AG09319 (cell line): ENCODE measurements at regions not wholly inside any gene's neighbourhood (a gene's known extent, or its start where the extent isn't known, plus 50 kb on each side); places are given as distances from the start of the nearest gene placed in this dataset.

Experiments
- DNase-seq: peaks from one replicate; pipeline ENCODE4 v3.0.0-alpha.2; 2010; ENCODE audit warnings: low read depth; ENCODE audit errors: extremely low read depth
- TF ChIP-seq, protein P1 (sequence below): IDR thresholded peaks from 2 replicates; pipeline ENCODE4 v1.5.1; 2011; ENCODE audit warnings: low read depth, mild to moderate bottlenecking, inconsistent platforms, low read length, moderate library complexity

DNA sequence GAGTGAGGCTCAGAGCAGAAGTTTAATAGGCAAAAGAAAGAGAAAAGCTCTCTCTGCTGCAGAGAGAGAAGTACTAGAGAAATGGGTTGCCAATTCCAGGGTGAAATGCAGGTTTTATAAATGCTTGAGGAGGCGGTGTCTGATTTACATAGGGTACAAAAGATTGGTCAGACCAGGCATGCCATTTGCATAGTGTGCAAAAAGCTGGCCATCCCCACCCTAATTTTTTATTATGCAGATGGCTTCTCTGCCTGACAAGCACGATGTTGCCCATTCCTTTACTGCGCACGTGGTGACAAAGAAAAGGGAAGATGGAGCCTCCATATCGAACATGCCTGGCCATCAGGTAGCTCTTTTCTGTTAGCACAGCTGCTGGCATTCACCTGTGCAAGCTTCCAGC is 209.3 kb upstream of the PPFIA2 start:
- DNase-seq = no peak

DNA sequence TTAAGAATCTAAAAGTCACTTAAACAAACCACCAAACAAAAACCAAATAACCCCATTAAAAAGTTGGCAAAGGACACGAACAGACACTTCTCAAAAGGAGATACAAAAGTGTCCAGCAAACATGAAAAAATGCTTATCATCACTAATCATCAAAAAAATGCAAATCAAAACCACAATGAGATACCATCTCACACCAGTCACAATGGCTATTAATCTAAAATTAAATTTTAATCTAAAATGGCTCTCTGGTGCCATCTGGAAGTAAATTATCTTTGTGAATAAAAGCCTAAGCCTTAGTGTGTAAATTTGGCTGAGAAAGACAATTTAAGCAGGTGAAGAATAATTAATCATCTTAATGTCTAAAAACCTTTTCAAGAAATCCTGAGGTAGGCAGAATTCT is 204.5 kb upstream of the PPFIA2 start:
- TF ChIP-seq, protein P1, sequence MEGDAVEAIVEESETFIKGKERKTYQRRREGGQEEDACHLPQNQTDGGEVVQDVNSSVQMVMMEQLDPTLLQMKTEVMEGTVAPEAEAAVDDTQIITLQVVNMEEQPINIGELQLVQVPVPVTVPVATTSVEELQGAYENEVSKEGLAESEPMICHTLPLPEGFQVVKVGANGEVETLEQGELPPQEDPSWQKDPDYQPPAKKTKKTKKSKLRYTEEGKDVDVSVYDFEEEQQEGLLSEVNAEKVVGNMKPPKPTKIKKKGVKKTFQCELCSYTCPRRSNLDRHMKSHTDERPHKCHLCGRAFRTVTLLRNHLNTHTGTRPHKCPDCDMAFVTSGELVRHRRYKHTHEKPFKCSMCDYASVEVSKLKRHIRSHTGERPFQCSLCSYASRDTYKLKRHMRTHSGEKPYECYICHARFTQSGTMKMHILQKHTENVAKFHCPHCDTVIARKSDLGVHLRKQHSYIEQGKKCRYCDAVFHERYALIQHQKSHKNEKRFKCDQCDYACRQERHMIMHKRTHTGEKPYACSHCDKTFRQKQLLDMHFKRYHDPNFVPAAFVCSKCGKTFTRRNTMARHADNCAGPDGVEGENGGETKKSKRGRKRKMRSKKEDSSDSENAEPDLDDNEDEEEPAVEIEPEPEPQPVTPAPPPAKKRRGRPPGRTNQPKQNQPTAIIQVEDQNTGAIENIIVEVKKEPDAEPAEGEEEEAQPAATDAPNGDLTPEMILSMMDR = no peak
- no peak for DNase-seq

More for the DNA sequence above, 209.3 kb upstream of the PPFIA2 start:
- TF ChIP-seq, protein P1 = no peak

DNA sequence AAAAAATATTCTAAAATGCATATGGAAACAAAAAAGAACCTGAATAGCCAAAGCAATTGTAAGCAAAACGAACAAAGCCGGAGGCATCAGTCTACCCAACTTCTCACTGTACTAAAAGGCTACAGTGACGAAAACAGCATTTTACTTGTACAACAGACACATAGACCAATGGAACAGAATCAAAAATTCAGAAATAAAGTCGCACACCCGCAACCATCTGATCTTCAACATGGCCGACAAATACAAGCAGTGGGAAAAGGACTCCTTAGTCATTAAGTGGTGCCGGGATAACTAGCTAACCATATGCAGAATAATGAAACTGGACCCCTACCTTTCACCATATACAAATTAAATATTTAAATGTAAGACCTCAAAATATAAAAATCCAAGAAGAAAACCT is 203.9 kb upstream of the PPFIA2 start:
- DNase-seq = no peak
- TF ChIP-seq, protein P1 = no peak

DNA sequence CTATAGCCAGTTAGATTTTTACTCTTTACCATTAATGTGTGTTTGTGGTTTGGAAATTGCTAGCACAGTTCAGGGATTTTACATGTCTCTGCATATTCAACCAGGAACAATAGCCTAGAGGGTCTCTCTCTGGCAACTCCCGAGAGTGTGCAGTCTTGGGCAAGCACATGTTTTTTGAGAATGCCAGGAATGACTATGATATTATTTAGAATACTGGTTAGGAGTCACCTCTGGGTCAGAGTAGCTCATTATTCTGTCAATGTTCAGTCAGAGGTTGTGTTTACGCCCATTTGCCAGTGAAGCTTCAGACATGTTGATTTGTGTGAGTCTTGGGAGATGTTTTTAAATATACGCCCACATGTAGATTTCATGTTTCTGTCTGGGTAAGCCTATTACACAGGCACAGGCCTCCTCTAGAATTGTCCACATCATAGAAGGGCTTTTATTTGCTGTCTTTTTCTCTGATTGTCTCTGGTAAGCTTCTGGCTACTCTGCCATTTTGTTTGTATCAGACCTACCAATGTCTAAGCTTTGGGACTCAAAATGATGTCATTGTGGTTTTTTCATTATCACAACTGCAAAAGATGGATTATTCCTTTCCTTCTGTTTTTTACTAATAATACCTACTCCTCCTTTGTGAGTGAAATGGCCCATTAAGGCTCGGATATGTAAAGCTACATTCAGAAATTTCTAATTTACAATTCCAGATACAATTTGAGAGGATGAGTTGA is 203.1 kb upstream of the PPFIA2 start:
- DNase-seq = no peak
- TF ChIP-seq, protein P1 = no peak

DNA sequence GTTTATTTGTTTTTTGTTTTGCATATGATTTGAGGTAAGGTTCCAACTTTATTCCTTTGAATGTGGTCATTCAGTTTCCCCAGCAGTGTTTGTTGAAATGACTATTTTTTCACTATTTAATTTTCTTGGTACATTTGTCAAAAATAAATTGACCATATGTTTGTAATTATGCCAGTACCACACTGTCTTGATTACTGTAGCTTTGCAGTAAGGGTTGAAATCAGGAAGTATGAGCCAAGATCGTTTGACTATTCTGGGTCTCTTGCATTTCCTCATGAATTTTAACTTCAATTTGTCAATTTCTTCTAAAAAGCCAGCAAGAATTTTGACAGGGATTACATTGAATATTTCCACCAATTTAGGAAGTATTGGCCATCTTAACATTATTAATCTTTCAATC is 199.3 kb upstream of the PPFIA2 start:
- DNase-seq = no peak
- TF ChIP-seq, protein P1 = no peak

DNA sequence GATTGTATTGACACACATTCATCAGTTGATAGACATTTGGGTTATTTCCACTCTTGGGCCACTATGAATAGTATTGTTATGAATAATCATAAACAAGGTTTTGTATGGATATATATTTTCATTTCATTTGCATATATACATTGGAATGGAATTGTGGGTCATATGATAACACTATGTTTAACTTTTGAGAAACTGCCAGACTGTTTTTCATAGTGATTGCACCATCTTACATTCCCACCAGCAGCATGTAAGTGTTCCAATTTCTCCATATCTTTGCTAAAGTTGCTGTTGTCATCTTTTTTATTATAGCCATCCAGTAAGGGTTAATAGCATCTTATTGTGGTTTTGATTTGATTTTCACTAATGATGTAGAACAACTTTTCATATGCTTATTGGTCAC is 198.5 kb upstream of the PPFIA2 start:
- TF ChIP-seq, protein P1 = no peak
- DNase-seq = no peak

DNA sequence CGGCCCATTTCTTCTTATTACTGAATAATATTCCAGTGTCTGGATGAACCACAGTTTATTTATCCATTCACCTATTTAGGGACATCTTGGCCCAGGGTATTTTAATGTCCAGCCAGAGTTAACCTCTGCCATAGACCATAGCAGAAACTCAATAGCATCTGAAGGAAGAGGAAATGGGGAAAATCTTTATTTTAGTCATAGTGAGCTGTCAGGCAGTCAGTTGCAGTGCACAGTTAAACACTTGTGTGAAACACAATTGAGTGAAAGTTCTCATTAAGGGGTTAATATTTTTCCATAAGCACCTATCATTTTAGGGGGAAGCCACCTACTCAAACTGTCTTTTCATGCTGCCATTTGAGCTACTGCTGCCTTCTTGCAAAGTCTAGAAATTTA is 197.3 kb upstream of the PPFIA2 start:
- no peak for DNase-seq
- TF ChIP-seq, protein P1 = no peak
